ENCODE measurements at regions not wholly inside any gene's neighbourhood (a gene's known extent, or its start where the extent isn't known, plus 50 kb on each side); places are given as distances from the start of the nearest gene placed in this dataset.

DNA sequence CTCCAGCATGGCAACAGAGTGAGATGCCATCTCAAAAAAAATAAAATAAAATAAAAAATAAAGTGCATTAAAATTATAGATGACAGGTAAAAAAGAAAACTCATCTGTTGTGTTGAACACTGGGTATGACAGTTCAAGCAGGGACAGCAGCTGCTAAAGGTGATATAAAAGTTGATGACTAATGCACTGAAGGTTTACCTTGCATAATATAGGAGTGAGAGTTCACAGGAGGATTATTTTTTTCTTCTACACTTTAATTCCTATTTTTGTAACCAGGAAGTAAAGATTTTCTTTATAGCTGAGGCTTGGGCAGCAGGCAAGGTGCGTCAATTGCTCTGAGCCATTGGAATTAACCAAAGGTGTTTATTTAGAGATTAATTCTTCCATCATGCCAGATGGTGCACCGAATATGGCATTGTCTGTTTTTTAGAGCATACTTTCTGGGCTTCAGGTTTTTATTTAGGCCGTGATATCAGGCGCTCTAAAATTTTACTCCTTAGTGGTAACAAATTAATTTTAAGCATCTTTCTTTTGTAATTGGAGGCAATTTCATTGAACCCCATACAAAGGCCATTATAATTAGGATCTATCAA, 337.0 kb upstream of the SLC10A2 start (continued):
- TF ChIP-seq JUND (IDR thresholded peaks at IDR 0.05; ENCODE audit: low read length) (no peak), RBBP5 (IDR thresholded peaks at IDR 0.05; ENCODE audit: borderline replicate concordance, low read depth, low read length) (no peak), FOSL1 (IDR thresholded peaks at IDR 0.05; ENCODE audit: insufficient read depth, low read depth, low read length) (no peak)
- TF ChIP-seq, protein P1, sequence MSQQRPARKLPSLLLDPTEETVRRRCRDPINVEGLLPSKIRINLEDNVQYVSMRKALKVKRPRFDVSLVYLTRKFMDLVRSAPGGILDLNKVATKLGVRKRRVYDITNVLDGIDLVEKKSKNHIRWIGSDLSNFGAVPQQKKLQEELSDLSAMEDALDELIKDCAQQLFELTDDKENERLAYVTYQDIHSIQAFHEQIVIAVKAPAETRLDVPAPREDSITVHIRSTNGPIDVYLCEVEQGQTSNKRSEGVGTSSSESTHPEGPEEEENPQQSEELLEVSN (IDR thresholded peaks at IDR 0.05), result no peak
